Transverse colon (tissue), 4 donors: ENCODE measurements at regions not wholly inside any gene's neighbourhood (a gene's known extent, or its start where the extent isn't known, plus 50 kb on each side); places are given as distances from the start of the nearest gene placed in this dataset.

ENCODE experiments used
- CTCF ChIP-seq, 5 experiments: fragments of 200-600 bp in 3 of 5; fragments of 450-650 bp in 2 of 5; sonication (generic) in 3 of 5; IDR thresholded peaks; 1 replicate in 2 of 5; 2 replicates in 3 of 5; pipeline ENCODE4 v1.5.1; 2016 to 2017; ENCODE audit warnings: antibody characterized with exemption in 5 of 5, inconsistent platforms in 3 of 5, mild to moderate bottlenecking in 2 of 5, moderate library complexity in 1 of 5
- POLR2AphosphoS5 ChIP-seq, 3 donors: sonication (generic); formaldehyde crosslinking; IDR thresholded peaks; one replicate each; pipeline ENCODE4 v1.6.1; 2016; ENCODE audit warnings: antibody characterized with exemption in 3 of 3

DNA sequence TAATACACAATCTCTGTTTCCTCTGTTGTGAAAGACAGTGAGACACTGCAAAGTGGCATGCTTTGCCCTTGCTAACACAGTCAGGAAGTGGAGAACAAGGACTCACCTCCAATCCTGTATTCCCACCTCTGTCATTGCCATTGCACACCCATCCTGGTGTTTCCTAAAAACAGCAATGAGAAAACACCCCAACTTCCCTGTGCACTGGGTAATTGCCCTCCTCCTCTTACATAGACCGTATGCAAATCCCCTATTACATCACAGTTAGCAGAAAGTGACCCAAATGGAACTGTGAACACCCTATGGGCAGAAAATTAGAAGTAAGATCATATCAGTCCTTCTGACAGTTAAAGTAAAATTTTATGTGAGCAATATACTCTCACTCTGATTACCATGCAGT lies 355.5 kb downstream of the BCL11B start:
- TF ChIP-seq CTCF (IDR thresholded peaks at IDR 0.05): no peak
- TF ChIP-seq POLR2AphosphoS5 (IDR thresholded peaks at IDR 0.05): no peak
